CD4-positive, alpha-beta T cell treated with Interferon alpha-2 for 1 hour (primary cell): ENCODE measurements at regions not wholly inside any gene's neighbourhood (a gene's known extent, or its start where the extent isn't known, plus 50 kb on each side); places are given as distances from the start of the nearest gene placed in this dataset.
"Not testable (repeated sequence)": the region's sequence is repeated elsewhere in the genome, so short reads cannot be mapped to it uniquely, and the experiment has no call there.

Experiments
- DNase-seq, 2 donors: peaks; one replicate each; pipeline ENCODE4 v3.0.0-alpha.2; 2020 to 2022

DNA sequence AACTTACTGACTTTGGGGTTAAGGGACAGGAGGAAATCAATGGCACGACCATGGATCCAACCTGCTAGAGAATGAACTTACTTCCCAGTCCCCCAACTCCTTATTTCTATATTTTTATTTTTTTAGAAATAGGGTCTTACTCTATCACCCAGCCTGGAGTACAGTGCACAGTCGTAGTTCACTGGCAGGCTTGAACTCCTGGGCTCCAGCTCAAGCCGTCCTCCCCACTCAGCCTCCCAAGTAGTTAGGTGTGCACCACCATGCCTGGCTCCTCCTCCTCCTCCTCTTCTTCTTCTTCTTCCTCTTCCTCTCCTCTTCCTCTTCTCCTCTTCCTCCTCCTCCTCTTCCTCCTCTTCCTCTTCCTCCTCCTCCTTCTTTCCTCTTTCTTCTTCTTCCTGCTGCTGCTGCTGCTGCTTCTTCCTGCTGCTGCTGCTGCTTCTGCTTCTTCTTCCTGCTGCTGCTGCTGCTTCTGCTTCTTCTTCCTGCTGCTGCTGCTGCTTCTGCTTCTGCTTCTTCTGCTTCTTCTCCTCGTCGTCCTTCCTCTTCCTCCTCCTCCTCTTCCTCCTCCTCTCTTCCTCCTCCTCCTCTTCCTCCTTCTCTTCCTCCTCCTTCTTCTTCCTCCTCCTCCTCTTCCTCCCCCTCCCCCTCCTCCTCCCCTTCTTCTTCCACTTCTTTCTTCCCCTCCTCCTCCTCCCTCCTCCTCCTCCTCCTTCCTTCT, 390.1 kb upstream of the RGS6 start:
- DNase-seq, result peak in 1 of 2 donors; percentile 8

- no peak for DNase-seq
These were observed 382.7 kb upstream of the RGS6 start for GRCh38 chr14:71549421-71550050.

DNA sequence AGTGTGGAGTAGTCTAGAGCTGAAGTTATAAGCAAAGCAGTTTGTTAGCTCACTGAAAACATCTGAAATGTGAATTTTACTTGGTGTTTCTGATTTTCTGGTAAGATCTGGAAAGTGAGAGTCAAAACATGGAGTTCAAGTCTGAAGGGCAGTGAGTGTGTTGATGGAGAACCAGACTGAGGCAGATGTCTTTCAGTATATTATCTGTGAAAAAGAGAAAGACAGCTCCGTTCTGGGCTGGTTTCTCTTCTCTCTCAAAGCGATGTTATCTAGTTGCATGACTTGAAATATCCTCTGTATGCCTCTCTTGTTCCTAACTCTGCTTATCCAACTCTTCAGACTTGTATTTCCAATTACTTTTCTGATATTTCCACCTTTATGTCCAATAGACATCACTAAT, 381.9 kb upstream of the RGS6 start:
- DNase-seq, result no peak

DNA sequence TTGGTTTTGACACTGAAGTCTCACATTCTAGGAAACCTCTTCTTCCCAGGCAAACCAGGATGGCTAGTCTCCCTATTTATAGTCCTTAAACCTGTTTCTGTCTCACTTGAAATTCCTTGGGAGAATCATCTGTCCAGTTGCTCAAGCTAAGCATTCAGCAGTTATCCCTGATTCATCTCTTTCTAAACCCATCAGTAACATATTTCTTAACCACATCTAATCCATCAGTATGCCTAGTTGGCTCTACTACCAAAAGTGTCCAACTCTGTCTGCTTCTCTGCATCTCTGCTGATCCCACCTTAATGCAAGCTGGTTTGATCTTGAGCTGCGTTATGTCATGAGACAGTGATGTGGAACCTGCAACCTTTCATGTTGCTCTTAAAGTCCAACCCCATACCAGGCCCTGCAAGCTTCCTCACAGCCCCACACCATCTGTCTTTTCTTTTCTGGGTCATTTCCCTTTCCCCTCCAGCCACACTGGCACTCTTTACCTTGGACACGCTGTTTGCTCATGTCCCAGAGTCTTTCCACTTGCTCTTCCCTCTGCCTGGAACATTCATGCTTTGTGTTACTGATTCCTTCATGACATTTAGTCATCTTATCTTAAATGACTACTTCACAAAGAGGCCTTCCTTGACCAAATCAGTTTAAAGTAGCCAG, 380.8 kb upstream of the RGS6 start:
- DNase-seq, result no peak

GRCh38 chr14:71552809-71553208, 379.4 kb upstream of the RGS6 start:
- DNase-seq, result no peak

DNA sequence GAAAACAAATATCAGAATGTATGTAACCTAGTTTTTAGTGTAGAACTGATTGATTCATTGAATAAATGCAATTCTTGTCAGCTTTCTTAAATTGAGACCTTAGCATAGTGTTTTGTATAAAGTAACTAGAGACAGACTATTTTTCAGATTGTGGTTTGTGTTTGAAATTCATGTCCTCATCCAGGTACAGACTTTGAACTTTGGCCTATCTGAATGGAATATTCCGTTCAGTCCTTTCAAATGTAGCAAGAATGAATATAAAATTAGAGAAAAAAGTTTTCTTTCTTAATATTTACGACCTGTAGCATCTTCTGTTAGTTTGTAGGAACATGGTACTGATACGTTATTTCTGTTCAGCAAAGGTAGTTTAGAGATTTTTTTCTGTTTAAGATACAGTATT, 378.4 kb upstream of the RGS6 start:
- no peak for DNase-seq

DNA sequence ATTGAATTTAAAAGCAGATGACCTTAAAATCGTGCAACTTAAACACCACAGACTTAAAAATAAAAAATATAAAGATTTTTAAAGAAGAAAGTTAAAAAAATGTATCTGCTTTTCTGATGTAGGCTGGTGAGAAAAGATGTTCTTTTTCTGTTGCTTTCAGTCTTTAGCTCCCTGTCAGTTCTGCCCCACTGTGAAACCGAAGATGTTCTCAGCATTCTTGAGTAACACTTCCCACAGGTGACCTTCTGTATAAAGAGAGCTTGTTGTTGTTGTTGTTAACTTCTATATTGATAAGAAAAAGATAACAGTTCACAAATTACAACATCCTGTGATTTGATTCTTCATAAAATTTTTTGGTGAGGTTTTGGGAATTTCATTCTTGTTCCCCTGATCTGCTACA, 377.9 kb upstream of the RGS6 start:
- DNase-seq, result peak in 1 of 2 donors; percentile 36

DNA sequence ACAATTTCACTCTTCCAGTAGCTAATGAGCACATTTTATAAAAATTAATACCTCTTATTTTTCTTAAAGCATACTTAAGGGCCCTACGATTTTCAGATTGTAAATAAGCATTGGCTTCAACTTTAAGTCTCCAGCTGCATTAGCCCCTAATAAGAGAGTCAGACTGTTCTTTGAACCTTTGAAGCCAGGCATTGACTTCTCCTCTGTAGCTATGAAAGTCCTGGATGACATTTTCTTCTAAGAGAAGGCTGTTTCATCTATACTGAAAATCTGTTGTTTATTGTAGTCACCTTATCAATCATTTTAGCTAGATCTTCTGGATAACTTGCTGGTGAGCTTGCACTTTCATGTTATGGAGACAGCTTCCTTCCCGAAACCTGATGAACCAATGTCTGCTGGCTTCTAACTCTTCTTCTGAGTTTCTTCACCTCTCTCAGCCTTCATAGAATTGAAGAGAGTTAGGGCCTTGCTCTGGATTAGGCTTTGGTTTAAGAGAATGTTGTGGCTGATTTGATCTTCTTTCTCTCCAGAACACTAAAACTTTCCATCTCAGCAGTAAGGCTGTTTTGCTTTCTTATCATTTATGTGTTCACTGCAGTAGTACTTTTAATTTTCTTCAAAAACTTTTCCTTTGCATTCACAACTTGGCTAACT, 377.1 kb upstream of the RGS6 start:
- DNase-seq, result no peak

GRCh38 chr14:71555654-71556559, 376.3 kb upstream of the RGS6 start:
- DNase-seq, result peak; percentile 52 to 80

DNA sequence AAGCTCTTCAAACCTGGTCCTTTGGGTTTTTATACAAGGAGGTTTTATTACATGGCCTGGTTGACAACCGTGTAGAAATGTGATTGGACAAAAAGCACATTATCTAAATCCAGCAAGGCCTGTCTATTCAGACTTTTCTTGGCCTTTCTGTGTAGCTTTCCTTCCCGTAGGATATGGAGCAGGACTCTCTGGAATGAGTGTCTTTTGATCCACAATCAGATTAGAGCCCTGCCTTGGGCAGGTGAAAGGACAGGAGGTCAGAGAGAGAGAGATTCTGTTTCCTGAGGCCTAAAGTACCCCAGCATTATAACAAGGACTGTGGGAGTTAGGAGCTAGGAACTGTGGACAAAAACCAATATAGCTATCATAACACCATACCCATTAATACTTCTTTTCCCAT, 375.5 kb upstream of the RGS6 start:
- no peak for DNase-seq

GRCh38 chr14:71557351-71557750, 374.9 kb upstream of the RGS6 start:
- peak in 1 of 2 donors; percentile 33 for DNase-seq

GRCh38 chr14:71558943-71559342, 373.3 kb upstream of the RGS6 start:
- not testable (repeated sequence) for DNase-seq

DNA sequence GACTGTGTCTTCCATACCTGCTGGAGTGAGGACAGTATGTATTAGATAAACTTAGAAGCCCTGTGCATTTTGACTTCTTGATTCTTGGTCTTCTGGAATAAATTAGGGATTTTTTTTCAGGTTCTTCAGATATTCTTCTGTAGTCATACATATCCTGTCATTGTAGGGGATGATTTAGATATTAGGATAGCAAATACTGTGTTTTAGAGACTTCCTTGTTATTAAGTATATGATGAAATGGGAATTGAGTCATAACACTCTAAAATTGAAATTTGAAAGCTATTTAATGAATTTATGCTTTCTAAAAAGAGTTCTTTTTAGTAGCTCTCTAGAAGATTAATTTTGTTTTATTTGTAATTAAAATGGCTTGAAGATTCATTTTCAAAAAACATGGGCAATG, 371.5 kb upstream of the RGS6 start:
- DNase-seq, result no peak

DNA sequence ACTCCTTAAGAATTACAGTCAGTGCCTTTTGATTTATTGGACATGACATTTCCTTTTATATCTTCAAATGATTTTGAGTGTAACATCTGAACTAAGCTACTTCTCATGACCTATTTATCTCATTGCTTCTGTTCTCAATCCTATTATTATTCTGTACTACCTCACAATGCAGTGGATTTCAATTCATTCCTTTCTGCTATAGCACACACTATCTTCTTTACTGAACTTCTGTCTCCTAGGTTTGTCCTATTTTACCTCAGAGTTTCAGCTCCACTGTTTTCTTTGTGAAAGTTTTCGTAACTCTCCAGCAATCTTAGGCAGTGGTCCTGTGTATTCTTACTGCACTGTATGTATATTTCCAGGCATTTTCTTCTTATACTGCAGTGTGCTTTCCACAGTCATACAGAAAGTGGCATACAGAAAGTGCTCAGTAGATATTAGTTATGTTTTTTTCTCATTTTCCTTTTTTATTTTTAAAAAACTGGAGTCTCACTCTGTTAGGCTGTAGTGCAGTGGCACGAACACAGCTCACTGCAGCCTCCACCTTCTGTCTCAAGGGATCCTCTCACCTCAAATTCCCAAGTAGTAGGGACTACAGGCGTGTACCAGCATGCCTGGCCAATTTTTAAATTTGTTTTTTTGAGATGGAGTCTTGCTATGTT, 368.6 kb upstream of the RGS6 start:
- no peak for DNase-seq

DNA sequence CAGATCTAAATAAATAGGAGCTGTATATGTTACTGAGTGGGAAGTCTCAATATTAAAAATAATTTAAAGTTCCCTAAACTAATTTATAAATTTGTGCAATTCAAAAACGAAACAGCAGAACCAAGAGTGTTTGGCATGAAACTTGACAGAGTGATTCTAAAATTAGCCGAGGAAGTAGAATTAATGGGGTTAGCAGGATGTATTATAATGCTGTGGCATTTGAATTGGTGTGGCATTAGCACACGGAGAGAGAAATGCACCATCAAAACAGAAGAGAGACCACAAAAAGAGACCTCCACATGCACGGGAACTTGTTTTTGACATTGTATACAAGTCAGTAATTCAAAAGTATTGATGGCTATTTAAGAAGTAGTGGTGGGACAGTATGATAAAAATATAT, 366.0 kb upstream of the RGS6 start:
- peak in 1 of 2 donors; percentile 22 for DNase-seq

- DNase-seq, result not testable (repeated sequence)
These were observed 364.6 kb upstream of the RGS6 start for GRCh38 chr14:71567499-71568133.

GRCh38 chr14:71574976-71575375, 357.3 kb upstream of the RGS6 start:
- no peak for DNase-seq

DNA sequence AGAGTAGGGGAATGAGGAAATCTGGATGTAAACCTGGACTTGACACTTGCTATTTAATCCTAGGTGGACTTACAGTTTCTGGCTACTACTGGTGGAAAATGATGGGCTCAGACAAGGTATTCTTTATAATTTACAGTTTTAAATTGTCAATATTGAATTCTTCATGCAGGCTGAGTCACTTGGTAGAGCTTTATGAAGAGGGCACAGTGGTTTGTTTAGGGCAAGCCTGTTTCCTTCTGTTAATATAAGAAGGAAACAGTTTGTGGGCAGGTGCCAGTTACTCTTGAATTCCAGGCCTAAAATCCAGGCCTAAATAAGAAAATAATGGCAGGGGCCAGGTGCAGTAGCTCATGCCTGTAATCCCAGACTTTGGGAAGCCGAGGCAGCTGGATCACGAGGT, 355.8 kb upstream of the RGS6 start:
- no peak for DNase-seq

DNA sequence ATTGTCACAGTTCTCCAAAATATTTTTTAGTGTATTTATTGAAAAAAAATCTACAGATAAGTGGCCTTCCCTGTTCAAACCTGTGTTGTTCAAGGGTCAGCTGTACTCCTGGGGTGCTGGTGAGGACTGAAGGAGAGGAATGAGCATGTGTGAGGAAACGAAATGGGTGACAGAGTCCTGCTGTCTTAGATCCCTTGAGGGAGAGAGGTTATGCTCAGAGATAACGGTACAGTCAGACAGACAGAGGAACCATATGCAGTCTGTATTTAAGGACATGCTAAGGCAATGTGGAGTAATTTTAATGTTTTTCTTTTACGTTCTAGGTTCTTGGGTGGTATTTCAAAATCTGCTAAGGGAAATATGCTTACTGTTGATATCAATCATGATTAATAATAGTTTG, 352.9 kb upstream of the RGS6 start:
- no peak for DNase-seq

DNA sequence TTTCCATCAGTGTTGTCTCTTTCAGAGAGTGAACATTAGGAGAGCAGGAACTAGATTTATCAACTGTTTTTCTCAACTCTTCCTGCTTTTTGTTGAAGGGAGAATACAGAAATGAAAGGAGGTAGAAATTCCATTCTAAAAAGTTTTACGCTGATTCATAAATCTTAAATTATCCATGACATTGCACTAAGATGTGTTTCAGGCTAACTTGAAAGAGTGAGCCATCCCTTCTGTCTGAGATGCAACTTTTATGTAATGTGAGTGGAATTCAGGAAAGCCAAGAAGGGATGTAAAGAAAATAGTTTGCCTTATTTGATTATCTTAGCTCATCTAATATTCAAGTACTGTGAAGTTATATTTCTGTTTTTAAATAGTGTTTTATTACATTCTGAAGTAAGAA, 349.5 kb upstream of the RGS6 start:
- no peak for DNase-seq

- no peak for DNase-seq
These were observed 349.0 kb upstream of the RGS6 start for GRCh38 chr14:71583194-71583593.

GRCh38 chr14:71583705-71584104, 348.5 kb upstream of the RGS6 start:
- no peak for DNase-seq
